ENCODE measurements at regions not wholly inside any gene's neighbourhood (a gene's known extent, or its start where the extent isn't known, plus 50 kb on each side); places are given as distances from the start of the nearest gene placed in this dataset.
"Not testable (repeated sequence)": the region's sequence is repeated elsewhere in the genome, so short reads cannot be mapped to it uniquely, and the experiment has no call there.

- no peak for DNase-seq (ENCODE audit: insufficient read length, low spot score)
- no peak for FAIRE-seq
Observed at GRCh38 chr4:19657856-19658255, 593.8 kb upstream of the SLIT2 start.

- DNase-seq (ENCODE audit: insufficient read length, low spot score) (no peak), FAIRE-seq (no peak)
Observed at GRCh38 chr4:19655666-19656065, 596.0 kb upstream of the SLIT2 start.

GRCh38 chr4:19650903-19651864, 600.5 kb upstream of the SLIT2 start:
- FAIRE-seq (no peak), DNase-seq (ENCODE audit: insufficient read length, low spot score) (no peak)

- no peak for DNase-seq (ENCODE audit: insufficient read length, low spot score)
- no peak for FAIRE-seq
Observed at GRCh38 chr4:19645589-19645988, 606.1 kb upstream of the SLIT2 start.

GRCh38 chr4:19636451-19636850, 615.3 kb upstream of the SLIT2 start:
- FAIRE-seq = no peak
- no peak for DNase-seq (ENCODE audit: insufficient read length, low spot score)

- no peak for DNase-seq (ENCODE audit: insufficient read length, low spot score)
- no peak for FAIRE-seq
Observed at GRCh38 chr4:19631814-19632213, 619.9 kb upstream of the SLIT2 start.

GRCh38 chr4:19623866-19624265, 627.8 kb upstream of the SLIT2 start:
- no peak for DNase-seq (ENCODE audit: insufficient read length, low spot score)
- FAIRE-seq = no peak

- DNase-seq (ENCODE audit: insufficient read length, low spot score) = no peak
- FAIRE-seq = no peak
Observed at GRCh38 chr4:19615086-19615689, 636.5 kb upstream of the SLIT2 start.

GRCh38 chr4:19614171-19614570, 637.5 kb upstream of the SLIT2 start:
- DNase-seq (ENCODE audit: insufficient read length, low spot score) = no peak
- no peak for FAIRE-seq

- FAIRE-seq (no peak), DNase-seq (ENCODE audit: insufficient read length, low spot score) (no peak)
Observed at GRCh38 chr4:19596342-19596741, 655.4 kb upstream of the SLIT2 start.

GRCh38 chr4:19592391-19592790, 659.3 kb upstream of the SLIT2 start:
- DNase-seq (ENCODE audit: insufficient read length, low spot score) = no peak
- no peak for FAIRE-seq

GRCh38 chr4:19583827-19584569, 667.7 kb upstream of the SLIT2 start:
- DNase-seq (ENCODE audit: insufficient read length, low spot score) = no peak
- FAIRE-seq = no peak

GRCh38 chr4:19580095-19580494, 671.6 kb upstream of the SLIT2 start:
- DNase-seq (ENCODE audit: insufficient read length, low spot score) (no peak), FAIRE-seq (no peak)

GRCh38 chr4:19579608-19580007, 672.1 kb upstream of the SLIT2 start:
- FAIRE-seq (no peak), DNase-seq (ENCODE audit: insufficient read length, low spot score) (no peak)

- DNase-seq (ENCODE audit: insufficient read length, low spot score) (no peak), FAIRE-seq (no peak)
Observed at GRCh38 chr4:19577097-19577496, 674.6 kb upstream of the SLIT2 start.

GRCh38 chr4:19575924-19576323, 675.8 kb upstream of the SLIT2 start:
- FAIRE-seq (no peak), DNase-seq (ENCODE audit: insufficient read length, low spot score) (no peak)

- no peak for DNase-seq (ENCODE audit: insufficient read length, low spot score)
- no peak for FAIRE-seq
Observed at GRCh38 chr4:19566041-19566440, 685.7 kb upstream of the SLIT2 start.

- DNase-seq (ENCODE audit: insufficient read length, low spot score) (no peak), FAIRE-seq (no peak)
Observed at GRCh38 chr4:19562456-19562855, 689.2 kb upstream of the SLIT2 start.

- DNase-seq (ENCODE audit: insufficient read length, low spot score) = no peak
- no peak for FAIRE-seq
Observed at GRCh38 chr4:19557161-19557560, 694.5 kb upstream of the SLIT2 start.

GRCh38 chr4:19556276-19556675, 695.4 kb upstream of the SLIT2 start:
- not testable (repeated sequence) for DNase-seq (ENCODE audit: insufficient read length, low spot score); FAIRE-seq

GRCh38 chr4:19547463-19547862, 704.2 kb upstream of the SLIT2 start:
- DNase-seq (ENCODE audit: insufficient read length, low spot score) (no peak), FAIRE-seq (no peak)
